ENCODE measurements at regions not wholly inside any gene's neighbourhood (a gene's known extent, or its start where the extent isn't known, plus 50 kb on each side); places are given as distances from the start of the nearest gene placed in this dataset.

DNA sequence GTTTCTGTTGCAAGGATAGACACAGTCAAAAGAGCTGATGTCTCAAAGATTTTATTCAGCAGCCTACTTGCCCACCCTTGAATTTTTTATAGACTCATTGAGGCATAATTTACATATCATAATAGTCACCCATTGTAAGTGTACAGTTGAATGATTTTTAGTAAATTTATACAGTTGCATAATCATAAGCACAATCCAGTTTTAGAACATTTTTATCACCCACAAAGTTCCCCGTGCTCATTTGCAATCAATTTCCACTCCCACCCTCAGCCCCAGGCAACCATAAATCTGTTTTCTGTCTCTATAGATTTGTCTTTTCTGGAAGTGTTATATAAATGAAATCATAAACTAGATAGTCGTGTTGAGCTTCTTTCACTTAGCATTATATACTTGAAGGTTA lies 517.7 kb downstream of the TLE1 start:
- Mint-ChIP-seq H3K27me3 (ENCODE audit: unreplicated experiment) (peaks cover 2% of the 10 kb centered on the region), H3K9me3 (ENCODE audit: unreplicated experiment) (no peaks in the 10 kb centered on the region), H3K27ac (ENCODE audit: unreplicated experiment) (no peak overlapping the region), H3K36me3 (ENCODE audit: unreplicated experiment) (peaks cover 11% of the 10 kb centered on the region), H3K4me3 (ENCODE audit: unreplicated experiment) (no peak overlapping the region), H3K4me1 (ENCODE audit: low read depth, unreplicated experiment) (no peaks in the 10 kb centered on the region)
- TF ChIP-seq, protein P1, sequence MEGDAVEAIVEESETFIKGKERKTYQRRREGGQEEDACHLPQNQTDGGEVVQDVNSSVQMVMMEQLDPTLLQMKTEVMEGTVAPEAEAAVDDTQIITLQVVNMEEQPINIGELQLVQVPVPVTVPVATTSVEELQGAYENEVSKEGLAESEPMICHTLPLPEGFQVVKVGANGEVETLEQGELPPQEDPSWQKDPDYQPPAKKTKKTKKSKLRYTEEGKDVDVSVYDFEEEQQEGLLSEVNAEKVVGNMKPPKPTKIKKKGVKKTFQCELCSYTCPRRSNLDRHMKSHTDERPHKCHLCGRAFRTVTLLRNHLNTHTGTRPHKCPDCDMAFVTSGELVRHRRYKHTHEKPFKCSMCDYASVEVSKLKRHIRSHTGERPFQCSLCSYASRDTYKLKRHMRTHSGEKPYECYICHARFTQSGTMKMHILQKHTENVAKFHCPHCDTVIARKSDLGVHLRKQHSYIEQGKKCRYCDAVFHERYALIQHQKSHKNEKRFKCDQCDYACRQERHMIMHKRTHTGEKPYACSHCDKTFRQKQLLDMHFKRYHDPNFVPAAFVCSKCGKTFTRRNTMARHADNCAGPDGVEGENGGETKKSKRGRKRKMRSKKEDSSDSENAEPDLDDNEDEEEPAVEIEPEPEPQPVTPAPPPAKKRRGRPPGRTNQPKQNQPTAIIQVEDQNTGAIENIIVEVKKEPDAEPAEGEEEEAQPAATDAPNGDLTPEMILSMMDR (IDR thresholded peaks at IDR 0.05; ENCODE audit: partially characterized antibody, unreplicated experiment), result no peak
- DNase-seq, result no peak

DNA sequence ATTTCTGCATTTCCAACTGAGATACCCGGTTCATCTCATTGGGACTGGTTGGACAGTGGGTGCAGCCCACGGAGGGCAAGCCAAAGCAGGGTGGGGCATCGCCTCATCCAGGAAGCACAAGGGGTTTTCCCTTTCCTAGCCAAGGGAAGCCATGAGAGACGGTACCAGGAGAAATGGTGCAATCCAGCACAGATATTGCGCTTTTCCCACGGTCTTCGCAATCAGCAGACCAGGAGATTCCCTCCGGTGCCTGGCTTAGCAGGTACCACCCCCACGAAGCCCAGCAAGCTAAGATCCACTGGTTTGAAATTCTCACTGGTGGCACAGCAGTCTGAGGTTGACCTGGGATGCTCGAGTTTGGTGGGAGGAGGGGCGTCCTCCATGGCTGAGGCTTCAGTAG lies 527.0 kb downstream of the TLE1 start:
- Mint-ChIP-seq H3K36me3 (ENCODE audit: unreplicated experiment) (peaks cover 17% of the 10 kb centered on the region), H3K27me3 (ENCODE audit: unreplicated experiment) (peaks cover 5% of the 10 kb centered on the region), H3K4me3 (ENCODE audit: unreplicated experiment) (no peak overlapping the region), H3K9me3 (ENCODE audit: unreplicated experiment) (peaks cover 1% of the 10 kb centered on the region), H3K4me1 (ENCODE audit: low read depth, unreplicated experiment) (no peaks in the 10 kb centered on the region), H3K27ac (ENCODE audit: unreplicated experiment) (no peak overlapping the region)
- no peak for DNase-seq
- TF ChIP-seq, protein P1 (IDR thresholded peaks at IDR 0.05; ENCODE audit: partially characterized antibody, unreplicated experiment), result no peak

DNA sequence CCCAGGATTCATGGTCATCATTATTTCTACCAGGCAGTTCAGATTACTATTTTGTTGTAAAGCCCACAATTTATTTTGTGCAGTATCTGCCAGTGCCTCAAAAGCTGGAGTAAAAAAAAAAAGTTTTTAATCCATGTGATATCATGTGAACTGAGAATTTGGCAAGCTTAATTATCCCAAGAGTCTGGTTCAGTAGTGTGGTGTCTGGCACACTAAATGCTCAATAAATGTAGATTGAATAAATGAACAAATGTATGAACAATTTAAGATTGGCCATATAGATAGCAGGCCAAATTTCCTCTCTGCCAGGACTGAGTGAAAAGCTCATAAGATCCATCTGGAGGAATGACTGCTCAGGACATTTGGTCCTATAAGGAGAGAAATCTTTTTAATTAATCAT lies 533.0 kb downstream of the TLE1 start:
- no peak overlapping the region for H3K4me3 Mint-ChIP-seq (ENCODE audit: unreplicated experiment)
- no peak overlapping the region for H3K27ac Mint-ChIP-seq (ENCODE audit: unreplicated experiment)
- peaks cover 2% of the 10 kb centered on the region for H3K27me3 Mint-ChIP-seq (ENCODE audit: unreplicated experiment)
- TF ChIP-seq, protein P1 (IDR thresholded peaks at IDR 0.05; ENCODE audit: partially characterized antibody, unreplicated experiment), result no peak
- no peaks in the 10 kb centered on the region for H3K9me3 Mint-ChIP-seq (ENCODE audit: unreplicated experiment)
- peaks cover 12% of the 10 kb centered on the region for H3K36me3 Mint-ChIP-seq (ENCODE audit: unreplicated experiment)
- no peaks in the 10 kb centered on the region for H3K4me1 Mint-ChIP-seq (ENCODE audit: low read depth, unreplicated experiment)
- no peak for DNase-seq

DNA sequence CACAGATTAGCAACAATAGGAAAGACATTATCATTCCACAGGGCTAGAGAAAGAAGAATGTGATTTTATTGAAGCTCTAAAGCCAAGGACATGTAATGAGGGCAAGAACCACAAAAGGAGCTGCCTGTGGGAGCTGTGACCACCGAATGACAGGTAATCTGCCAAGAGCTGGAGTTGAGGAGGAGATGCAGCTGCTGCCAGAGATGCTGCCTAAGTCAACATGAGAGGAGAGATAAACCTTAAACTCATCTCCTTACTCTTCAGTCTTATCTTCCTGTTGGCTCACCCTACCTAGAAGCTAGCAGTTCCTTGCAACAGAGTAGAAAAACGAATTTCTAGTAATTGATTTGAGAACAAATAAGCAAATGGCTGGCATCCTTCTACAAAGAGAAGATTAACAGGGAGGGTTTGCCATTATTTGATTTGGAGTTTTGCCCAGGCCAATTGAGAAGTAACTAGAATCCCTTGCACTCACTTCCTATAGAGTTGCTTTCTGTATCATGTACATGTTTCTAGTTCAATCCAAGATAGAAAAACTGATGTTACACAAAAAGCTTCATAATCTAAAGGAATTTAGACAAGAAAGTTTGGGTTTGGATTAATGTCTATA lies 539.2 kb downstream of the TLE1 start:
- Mint-ChIP-seq H3K4me3 (ENCODE audit: unreplicated experiment) (no peak overlapping the region), H3K4me1 (ENCODE audit: low read depth, unreplicated experiment) (no peaks in the 10 kb centered on the region), H3K9me3 (ENCODE audit: unreplicated experiment) (no peaks in the 10 kb centered on the region), H3K27me3 (ENCODE audit: unreplicated experiment) (no peaks in the 10 kb centered on the region), H3K36me3 (ENCODE audit: unreplicated experiment) (peaks cover 2% of the 10 kb centered on the region), H3K27ac (ENCODE audit: unreplicated experiment) (no peak overlapping the region)
- TF ChIP-seq, protein P1 (IDR thresholded peaks at IDR 0.05; ENCODE audit: partially characterized antibody, unreplicated experiment), result no peak
- no peak for DNase-seq

DNA sequence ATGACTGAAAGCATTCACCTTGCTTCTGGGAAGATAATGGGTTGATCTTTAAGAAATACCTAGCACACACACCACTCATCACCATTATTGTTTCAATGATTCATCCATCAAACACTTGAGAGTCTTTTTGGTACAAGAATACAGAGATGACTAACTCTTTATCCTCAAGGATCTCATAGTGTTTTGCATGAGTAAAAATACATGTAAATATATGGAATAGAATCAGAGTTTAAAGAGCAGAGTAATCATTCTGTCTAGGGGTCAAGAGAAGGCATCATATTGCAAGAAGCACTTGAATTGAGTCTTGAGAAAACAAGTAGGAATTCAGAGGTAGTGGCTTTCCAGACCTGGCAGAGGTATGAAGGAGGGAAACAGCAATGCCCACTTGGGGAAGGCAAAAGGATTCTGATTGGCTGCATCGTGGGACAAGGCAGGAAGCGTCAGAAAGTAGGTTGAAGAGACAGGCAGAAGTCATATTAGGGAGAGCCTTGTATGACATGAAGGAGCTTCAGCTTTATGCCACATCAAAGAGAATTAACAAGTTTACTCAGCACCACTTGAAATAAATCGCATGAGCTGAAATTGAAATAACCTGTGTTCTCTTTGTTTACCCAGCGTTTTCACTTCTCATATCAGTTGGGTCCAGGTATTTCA lies 542.5 kb downstream of the TLE1 start:
- Mint-ChIP-seq H3K27me3 (ENCODE audit: unreplicated experiment) (no peaks in the 10 kb centered on the region), H3K9me3 (ENCODE audit: unreplicated experiment) (no peaks in the 10 kb centered on the region), H3K4me1 (ENCODE audit: low read depth, unreplicated experiment) (no peaks in the 10 kb centered on the region), H3K27ac (ENCODE audit: unreplicated experiment) (no peak overlapping the region), H3K4me3 (ENCODE audit: unreplicated experiment) (no peak overlapping the region), H3K36me3 (ENCODE audit: unreplicated experiment) (no peaks in the 10 kb centered on the region)
- DNase-seq, result no peak
- TF ChIP-seq, protein P1 (IDR thresholded peaks at IDR 0.05; ENCODE audit: partially characterized antibody, unreplicated experiment), result no peak
